HCT116 (cell line): ENCODE measurements at regions not wholly inside any gene's neighbourhood (a gene's known extent, or its start where the extent isn't known, plus 50 kb on each side); places are given as distances from the start of the nearest gene placed in this dataset.

Source experiments
- ATAC-seq: fragments of 200-7000 bp; cut with Tn5 transposase; 2 replicates; pipeline ENCODE4 v1.9.1; 2020; ENCODE audit warnings: mild to moderate bottlenecking, moderate library complexity
- BruUV-seq: library from RNA; stranded (reverse); fragments of 400-500 nt; replicated peaks from 2 replicates; lab custom pipeline; 2021; lab: Mats Ljungman, UMichigan
- CTCF ChIA-PET: fragments of 300-600 bp; sonication (Branson Sonifier 250); formaldehyde crosslinking; loops from one replicate; lab custom pipeline; 2021; ENCODE audit warnings: antibody characterized with exemption; lab: Charles Lee
- POLR2A ChIA-PET: fragments of 300-600, 350-600 bp; sonication (Branson Sonifier 250); formaldehyde crosslinking; loops from one replicate; lab custom pipeline; 2021; ENCODE audit warnings: antibody characterized with exemption; lab: Charles Lee
- RAD21 ChIA-PET, 2 experiments: fragments of 300-600 bp; sonication (Branson Sonifier 250); formaldehyde crosslinking; loops; one replicate each; lab custom pipeline; 2023; ENCODE audit warnings: low total read pairs in 2 of 2; ENCODE audit not compliant: uncharacterized antibody in 2 of 2, unreplicated experiment in 2 of 2, low non-redundant PET in 1 of 2; lab: Charles Lee
- DNase-seq: peaks from one replicate; pipeline ENCODE4 v3.0.0-alpha.2; 2010; ENCODE audit warnings: low read depth, low spot score
- H2AFZ ChIP-seq: fragments of 200-600 bp; shearing (Covaris generic), sonication (generic); 2 replicates; pipeline ENCODE4 v1.6.1; 2017; ENCODE audit warnings: low read depth, mixed run types, mixed read lengths, antibody characterized with exemption, low read length; ENCODE audit not compliant: poor library complexity, severe bottlenecking
- H3K27ac ChIP-seq: 2 replicates; pipeline ENCODE4 v1.5.1; 2012; ENCODE audit warnings: low read depth, low read length
- H3K27me3 ChIP-seq: fragments of 200-600 bp; sonication (generic); 2 replicates; pipeline ENCODE4 v1.6.1; 2016; ENCODE audit warnings: mixed run types, low read length, mixed read lengths; ENCODE audit not compliant: insufficient read depth
- H3K36me3 ChIP-seq, 2 experiments: fragments of 200-500 bp in 1 of 2; fragments of 200-600 bp in 1 of 2; sonication (Bioruptor generic) in 1 of 2; sonication (generic) in 1 of 2; 2 replicates each; pipeline versions ENCODE4 v1.5.1 to v1.6.1; 2014 to 2016; ENCODE audit warnings: low read length in 2 of 2, inconsistent platforms in 1 of 2, mixed read lengths in 1 of 2, mixed run types in 1 of 2; ENCODE audit not compliant: insufficient read depth in 2 of 2, control insufficient read depth in 1 of 2
- H3K4me1 ChIP-seq, 2 experiments: fragments of 200-600 bp in 1 of 2; sonication (generic) in 1 of 2; 2 replicates each; pipeline versions ENCODE4 v1.5.1 to v1.6.1; 2012 to 2017; ENCODE audit warnings: low read length in 2 of 2, inconsistent platforms in 1 of 2, mild to moderate bottlenecking in 1 of 2, mixed read lengths in 1 of 2, mixed run types in 1 of 2, moderate library complexity in 1 of 2; ENCODE audit not compliant: insufficient read depth in 2 of 2, control insufficient read depth in 1 of 2
- H3K4me2 ChIP-seq: fragments of 200-600 bp; sonication (generic); 2 replicates; pipeline ENCODE4 v1.6.1; 2017; ENCODE audit warnings: mixed run types, low read length, mixed read lengths
- H3K4me3 ChIP-seq, 2 experiments: fragments of 200-600 bp in 1 of 2; sonication (generic) in 1 of 2; replicated peaks in 1 of 2; 2 replicates each; pipeline ENCODE4 v1.5.1; 2011 to 2016; ENCODE audit warnings: low read length in 2 of 2, control low read depth in 1 of 2, low read depth in 1 of 2, mild to moderate bottlenecking in 1 of 2, mixed read lengths in 1 of 2, mixed run types in 1 of 2
- H3K79me2 ChIP-seq: fragments of 200-600 bp; sonication (generic); 2 replicates; pipeline ENCODE4 v1.6.1; 2017; ENCODE audit warnings: mild to moderate bottlenecking, mixed run types, low read length, moderate library complexity, mixed read lengths; ENCODE audit not compliant: insufficient read depth
- H3K9ac ChIP-seq: fragments of 200-600 bp; sonication (generic); 2 replicates; pipeline ENCODE4 v1.6.1; 2016; ENCODE audit warnings: low read length, mixed read lengths
- H3K9me2 ChIP-seq: fragments of 200-600 bp; sonication (generic), shearing (Covaris generic); 2 replicates; pipeline ENCODE4 v1.6.1; 2017; ENCODE audit warnings: mixed run types, mild to moderate bottlenecking, moderate library complexity; ENCODE audit not compliant: insufficient read depth
- H3K9me3 ChIP-seq, 2 experiments: fragments of 200-500 bp in 1 of 2; fragments of 200-600 bp in 1 of 2; sonication (Bioruptor generic) in 1 of 2; sonication (generic) in 1 of 2; 2 replicates each; pipeline ENCODE4 v1.6.1; 2014 to 2017; ENCODE audit warnings: low read length in 2 of 2, mixed read lengths in 2 of 2, inconsistent platforms in 1 of 2, low read depth in 1 of 2, mild to moderate bottlenecking in 1 of 2, mixed run types in 1 of 2, moderate library complexity in 1 of 2; ENCODE audit not compliant: control insufficient read depth in 1 of 2, insufficient read depth in 1 of 2
- H4K20me1 ChIP-seq: fragments of 200-600 bp; sonication (generic), shearing (Covaris generic); 2 replicates; pipeline ENCODE4 v1.6.1; 2017; ENCODE audit warnings: mixed run types, mild to moderate bottlenecking, moderate library complexity; ENCODE audit not compliant: insufficient read depth
- CEBPB ChIP-seq: IDR thresholded peaks from 2 replicates; pipeline ENCODE4 v1.6.1; 2012; ENCODE audit warnings: low read depth
- CTCF ChIP-seq, 3 experiments: fragments of 200-600 bp in 1 of 3; sonication (generic) in 1 of 3; IDR thresholded peaks in 2 of 3; conservative IDR thresholded peaks in 1 of 3; 2 replicates each; pipeline ENCODE4 v1.5.1; 2012 to 2017; ENCODE audit warnings: low read depth in 2 of 3, low read length in 2 of 3, antibody characterized with exemption in 1 of 3, borderline replicate concordance in 1 of 3, control low read depth in 1 of 3, mild to moderate bottlenecking in 1 of 3, mixed read lengths in 1 of 3, mixed run types in 1 of 3, moderate library complexity in 1 of 3; ENCODE audit not compliant: insufficient read depth in 1 of 3
- EZH2phosphoT487 ChIP-seq: fragments of 200-600 bp; IDR thresholded peaks from 2 replicates; pipeline ENCODE4 v1.6.1; 2018; ENCODE audit warnings: antibody characterized with exemption, borderline replicate concordance
- JUND ChIP-seq: IDR thresholded peaks from 2 replicates; pipeline ENCODE4 v1.6.1; 2012
- POLR2A ChIP-seq: IDR thresholded peaks from 2 replicates; pipeline ENCODE4 v1.7.0; 2011; ENCODE audit warnings: borderline replicate concordance; ENCODE audit not compliant: insufficient read depth, insufficient read length; ENCODE audit errors: extremely low read depth
- POLR2AphosphoS5 ChIP-seq: IDR thresholded peaks from 2 replicates; pipeline ENCODE4 v1.6.1; 2011; ENCODE audit warnings: mild to moderate bottlenecking, low read depth, low read length, moderate library complexity
- RAD21 ChIP-seq: IDR thresholded peaks from 2 replicates; pipeline ENCODE4 v1.6.1; 2012; ENCODE audit warnings: low read depth, mild to moderate bottlenecking
- REST ChIP-seq: IDR thresholded peaks from 2 replicates; pipeline ENCODE4 v1.6.1; 2012; ENCODE audit warnings: low read depth
- SIN3A ChIP-seq: IDR thresholded peaks from 2 replicates; pipeline ENCODE4 v1.6.1; 2012; ENCODE audit warnings: low read depth
- SP1 ChIP-seq: IDR thresholded peaks from 2 replicates; pipeline ENCODE4 v1.6.1; 2012; ENCODE audit warnings: low read depth
- TCF7L2 ChIP-seq: IDR thresholded peaks from 2 replicates; pipeline ENCODE4 v1.7.0; 2011; ENCODE audit warnings: borderline replicate concordance, inconsistent platforms; ENCODE audit not compliant: insufficient read depth, insufficient read length; ENCODE audit errors: extremely low read depth
- YY1 ChIP-seq: IDR thresholded peaks from 2 replicates; pipeline ENCODE4 v1.6.1; 2011; ENCODE audit warnings: low read length, low read depth, moderate library complexity, mild to moderate bottlenecking; ENCODE audit not compliant: insufficient replicate concordance; ENCODE audit errors: extremely low read depth
- ZFX ChIP-seq: fragments of 450-650 bp; IDR thresholded peaks from 2 replicates; pipeline ENCODE4 v1.6.1; 2017
- intact Hi-C: fragments of 100-400 bp; cut with micrococcal nuclease; formaldehyde crosslinking; loops from 2 replicates; pipeline ENCODE4 v1.10.0; 2022

DNA sequence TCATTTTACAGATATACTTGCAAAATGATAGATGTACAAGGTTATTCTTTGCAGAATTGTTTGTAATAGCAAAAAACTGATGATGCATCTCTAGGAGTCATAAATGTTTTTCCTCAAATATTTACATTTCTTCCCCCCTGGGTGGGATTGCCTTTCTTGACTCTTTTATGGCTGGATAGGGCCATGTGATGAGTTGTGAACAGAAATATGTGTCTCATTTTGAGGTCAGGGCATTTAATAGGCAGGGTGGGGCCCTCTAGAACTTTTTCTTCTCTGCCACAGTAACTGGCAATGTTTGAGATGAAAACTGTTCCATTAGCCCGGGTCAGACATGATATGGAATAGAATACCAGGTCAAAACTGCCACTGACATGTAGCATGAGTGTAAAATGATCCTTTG is 159.5 kb upstream of the SYNCRIP start (continued):
- no peak for TF ChIP-seq REST
- no peak for TF ChIP-seq RAD21
- TF ChIP-seq SIN3A: no peak

DNA sequence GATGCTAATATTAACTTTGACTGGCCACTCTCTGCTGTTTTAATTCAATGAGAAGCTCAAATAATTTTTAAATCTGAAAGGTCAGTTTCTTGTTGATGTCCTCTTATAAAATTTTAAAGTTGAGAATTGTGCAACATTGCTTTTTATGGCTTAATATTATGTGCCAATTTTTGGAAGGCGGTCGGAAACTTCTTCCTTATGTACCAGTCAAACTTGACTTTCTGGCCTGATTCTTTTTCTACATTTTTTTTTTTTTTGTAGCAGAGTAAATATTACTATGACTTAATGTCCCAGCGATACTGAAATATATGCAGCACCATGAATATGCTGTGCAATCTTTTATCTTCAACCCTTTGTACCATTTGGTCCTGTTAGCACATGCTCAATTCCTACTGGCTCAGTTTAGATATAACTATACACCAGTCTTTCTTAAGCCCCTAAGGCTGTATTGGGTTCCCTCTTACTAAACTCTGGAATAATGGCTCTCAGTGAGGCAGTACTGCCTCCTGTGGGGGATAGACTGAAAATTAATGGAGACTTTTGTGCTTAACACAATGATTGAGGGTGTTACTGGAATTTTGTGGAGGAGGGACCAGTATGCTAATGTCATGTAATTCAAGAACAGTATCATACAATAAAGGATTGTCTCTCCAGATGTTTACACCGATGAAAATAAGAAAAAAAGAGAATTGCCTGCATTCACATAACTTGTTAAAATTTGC is 156.4 kb upstream of the SYNCRIP start:
- TF ChIP-seq ZFX (no peak), TCF7L2 (no peak), RAD21 (peak; percentile 19; the same call in 1 of the 2 replicates), SIN3A (no peak), JUND (no peak), POLR2AphosphoS5 (no peak), EZH2phosphoT487 (no peak), YY1 (no peak), CEBPB (no peak), CTCF (IDR thresholded peaks at IDR 0.05 in 2 of 3, conservative IDR thresholded peaks at IDR 0.05 in 1 of 3; ENCODE audit: borderline replicate concordance in 1 of 3, insufficient read depth in 1 of 3, low read depth in 2 of 3, low read length in 2 of 3) (peak in 1 of 3 experiments; percentile 29; a peak in 2 of 6 replicates), POLR2A (no peak), SP1 (no peak)
- RAD21 ChIA-PET: no interaction called here
- no peak for DNase-seq
- H3K4me3 ChIP-seq: no peak overlapping the region
- H3K9me2 ChIP-seq: no peaks in the 10 kb centered on the region
- 0 out of 2 replicates have a peak, but pooled peaks have one; percentile 36 for ATAC-seq
- no peaks in the 10 kb centered on the region for H3K36me3 ChIP-seq
- H3K27ac ChIP-seq: no peak overlapping the region
- peaks cover 2% of the 10 kb centered on the region for H3K27me3 ChIP-seq
- no peak overlapping the region for H3K9ac ChIP-seq
- CTCF ChIA-PET: no interaction called here
- intact Hi-C loops: no loop called here
- H4K20me1 ChIP-seq: no peaks in the 10 kb centered on the region
- POLR2A ChIA-PET: no interaction called here
- H3K4me1 ChIP-seq: no peaks in the 10 kb centered on the region
- H3K4me2 ChIP-seq: no peak overlapping the region
- no TSS peak for BruUV-seq
- H3K9me3 ChIP-seq: no peaks in the 10 kb centered on the region
- no peaks in the 10 kb centered on the region for H3K79me2 ChIP-seq
- no peak overlapping the region for H2AFZ ChIP-seq
